NT2/D1 (cell line): ENCODE measurements at regions not wholly inside any gene's neighbourhood (a gene's known extent, or its start where the extent isn't known, plus 50 kb on each side); places are given as distances from the start of the nearest gene placed in this dataset.

Source experiments
- YY1 ChIP-seq: IDR thresholded peaks from 2 replicates; pipeline ENCODE4 v1.6.1; 2011; ENCODE audit not compliant: insufficient read length, insufficient read depth
- ZNF274 ChIP-seq: IDR thresholded peaks from 2 replicates; pipeline ENCODE4 v1.6.1; 2011; ENCODE audit warnings: mild to moderate bottlenecking, low read depth, low read length

- TF ChIP-seq ZNF274, result no peak
- no peak for TF ChIP-seq YY1
Observed at GRCh38 chr3:81929697-81930096, 168.3 kb upstream of the GBE1 start.
